HL-60/S4 treated with phorbol 12-myristate 13-acetate at 8.2 ng/mL for 4 days and 3 days (cell line): ENCODE measurements at regions not wholly inside any gene's neighbourhood (a gene's known extent, or its start where the extent isn't known, plus 50 kb on each side); places are given as distances from the start of the nearest gene placed in this dataset.

Experiments used
- in situ Hi-C: fragments of 300-500 bp; cut with MboI; formaldehyde crosslinking; loops from 2 replicates; pipeline ENCODE4 v1.15.0; 2022; ENCODE audit warnings: low sequenced_read_pairs

GRCh38 chr16:86898386-86898785 is 320.0 kb downstream of the FOXL1 start:
- in situ Hi-C loops: no loop called here

DNA sequence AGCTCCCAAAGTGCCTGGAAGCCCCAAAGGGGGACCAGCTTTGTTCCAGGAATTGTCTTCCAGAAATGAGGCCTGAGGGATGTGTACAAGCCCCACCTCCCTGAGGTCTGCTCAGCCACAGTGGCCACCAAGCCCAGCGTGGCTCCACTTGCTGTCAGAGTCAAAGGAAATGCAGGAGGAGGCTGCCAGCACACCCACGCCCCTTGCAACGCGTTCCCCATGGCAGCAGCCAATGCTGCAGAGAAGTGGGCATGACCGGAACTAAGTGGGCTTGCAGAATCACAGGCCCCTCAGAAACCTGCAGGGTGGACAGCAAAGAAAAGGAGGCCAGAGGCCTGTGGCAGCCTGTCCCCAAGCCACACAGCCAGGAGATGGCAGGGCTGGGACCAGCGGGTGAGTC is 320.8 kb downstream of the FOXL1 start:
- in situ Hi-C loops: no loop called here

- in situ Hi-C loops: no loop called here
These were observed 321.4 kb downstream of the FOXL1 start for GRCh38 chr16:86899757-86900156.

DNA sequence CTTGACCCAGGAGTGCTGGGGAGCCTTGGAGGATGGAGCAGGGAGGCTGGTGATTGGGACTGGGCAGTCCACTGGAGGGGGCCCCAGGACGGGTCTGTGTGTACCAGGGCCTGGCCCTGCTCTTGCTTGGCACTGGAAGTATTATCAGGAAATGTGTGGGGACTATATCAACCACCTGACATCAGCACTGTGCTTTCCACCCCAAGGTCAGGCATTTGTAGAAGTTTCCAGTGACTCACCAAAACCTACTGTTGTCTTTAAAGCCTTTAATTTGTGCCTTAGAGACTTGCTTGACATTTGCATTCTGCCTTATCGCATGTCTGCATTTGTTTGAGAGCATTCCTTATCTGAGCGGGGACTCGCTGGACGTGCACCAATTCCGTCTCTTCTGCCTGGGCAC is 323.1 kb downstream of the FOXL1 start:
- in situ Hi-C loops: no loop called here

DNA sequence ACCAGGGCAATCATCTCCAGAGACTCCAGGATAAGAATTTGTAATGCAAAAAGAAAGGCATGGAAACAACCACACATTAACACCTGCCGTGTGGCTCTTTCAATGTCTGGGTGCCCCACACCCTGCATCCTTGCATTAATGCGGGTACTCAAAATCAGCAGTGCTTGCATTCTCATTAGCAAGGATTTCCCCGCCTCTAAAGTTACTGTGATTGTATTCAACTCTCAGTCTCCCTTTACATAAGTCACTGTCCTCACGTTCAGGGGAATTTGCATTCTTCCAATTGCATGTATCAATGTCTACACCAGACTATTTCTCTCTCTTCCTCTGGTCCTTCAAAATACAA is 324.3 kb downstream of the FOXL1 start:
- in situ Hi-C loops: no loop called here

- in situ Hi-C loops: no loop called here
These were observed 324.7 kb downstream of the FOXL1 start for GRCh38 chr16:86903068-86903467.

DNA sequence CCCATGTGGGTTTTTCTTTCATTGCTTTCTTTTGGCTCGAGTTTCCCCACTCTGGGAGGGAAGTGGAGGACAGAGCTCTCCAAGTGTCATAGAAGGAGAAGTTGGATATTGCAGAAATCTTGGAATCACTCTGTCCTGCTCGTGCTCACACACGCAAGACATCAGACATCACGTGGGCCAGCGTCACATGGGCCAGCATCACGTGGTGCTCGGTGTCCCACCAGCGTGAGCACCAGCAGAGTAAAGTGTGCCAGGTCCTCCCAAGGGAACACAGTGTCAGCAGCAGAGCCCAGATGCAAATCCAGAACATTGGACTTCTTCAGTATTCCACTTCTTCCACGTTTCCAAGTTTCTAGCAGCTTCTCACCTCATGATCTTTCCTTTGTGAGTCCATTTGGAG is 327.0 kb downstream of the FOXL1 start:
- in situ Hi-C loops: no loop called here

DNA sequence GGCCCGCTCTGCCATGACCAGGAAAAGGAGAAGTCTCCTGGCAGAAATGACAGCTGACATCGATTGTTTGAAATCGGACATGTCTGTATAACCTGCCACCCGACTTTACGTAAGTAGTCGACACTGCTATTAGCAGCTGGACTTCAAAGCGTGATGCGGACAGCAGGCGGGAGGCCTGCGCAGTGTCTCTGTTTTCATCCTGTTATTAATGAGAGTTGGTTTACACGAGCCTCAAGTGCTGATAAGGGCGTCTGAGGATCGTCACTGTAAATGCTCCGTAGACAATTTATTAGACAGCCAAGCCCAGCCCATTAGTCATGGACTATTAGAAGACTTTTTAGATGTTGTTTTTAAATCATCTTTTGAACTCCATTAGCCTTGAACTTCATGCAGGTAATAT is 328.3 kb downstream of the FOXL1 start:
- in situ Hi-C loops: no loop called here

- in situ Hi-C loops: no loop called here
These were observed 331.2 kb downstream of the FOXL1 start for GRCh38 chr16:86909359-86910160.

DNA sequence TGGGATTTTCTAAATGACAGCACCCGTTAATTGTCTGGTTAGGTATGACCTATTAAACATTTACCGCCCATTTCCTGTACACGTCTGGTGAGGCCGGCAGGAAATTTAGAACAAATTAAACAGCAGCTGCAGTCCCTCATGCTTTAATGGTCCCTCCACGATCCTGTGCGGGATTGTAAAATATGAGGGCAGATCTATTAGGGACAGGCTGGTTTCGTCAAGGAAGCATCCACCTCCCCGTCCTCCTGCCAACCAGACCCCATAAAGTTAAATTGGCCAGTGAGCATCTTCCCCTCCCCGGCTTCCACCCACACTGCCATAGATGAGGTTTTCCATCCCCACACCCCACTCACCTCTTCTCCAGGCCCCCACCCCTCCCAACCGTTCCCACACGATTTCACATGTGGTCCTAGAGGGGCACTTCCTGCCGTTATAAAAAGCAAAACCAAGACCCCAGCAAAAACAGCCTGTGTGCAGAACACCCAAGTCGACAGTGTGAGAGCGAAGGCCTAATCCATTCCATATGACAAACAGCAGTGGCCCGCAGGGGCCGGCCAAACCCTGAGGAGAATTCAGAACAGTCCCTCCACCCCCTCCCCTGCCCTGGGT is 331.9 kb downstream of the FOXL1 start:
- in situ Hi-C loops: no loop called here

GRCh38 chr16:86911437-86911958 is 333.1 kb downstream of the FOXL1 start:
- in situ Hi-C loops: no loop called here

DNA sequence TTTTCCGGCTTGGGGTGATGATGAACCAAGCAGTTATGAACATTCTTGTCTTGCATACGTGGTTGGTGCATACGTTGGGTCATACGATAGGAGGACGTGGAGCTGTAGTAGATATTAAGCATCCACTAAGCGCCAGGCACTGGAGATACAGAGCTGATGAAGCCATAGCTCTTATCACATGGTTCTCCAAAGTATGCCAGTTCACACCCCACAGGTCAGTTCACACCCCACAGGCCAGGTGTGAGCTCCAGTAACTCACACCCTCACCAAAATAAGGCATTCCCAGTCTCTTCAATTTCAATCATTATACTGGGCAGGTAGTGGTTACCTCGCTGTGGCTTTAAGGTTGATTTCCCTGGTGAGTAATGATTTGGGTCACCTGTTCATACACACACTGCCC is 335.5 kb downstream of the FOXL1 start:
- in situ Hi-C loops: no loop called here

GRCh38 chr16:86914876-86915717 is 336.7 kb downstream of the FOXL1 start:
- in situ Hi-C loops: no loop called here

- in situ Hi-C loops: no loop called here
These were observed 339.4 kb downstream of the FOXL1 start for GRCh38 chr16:86917471-86918365.

DNA sequence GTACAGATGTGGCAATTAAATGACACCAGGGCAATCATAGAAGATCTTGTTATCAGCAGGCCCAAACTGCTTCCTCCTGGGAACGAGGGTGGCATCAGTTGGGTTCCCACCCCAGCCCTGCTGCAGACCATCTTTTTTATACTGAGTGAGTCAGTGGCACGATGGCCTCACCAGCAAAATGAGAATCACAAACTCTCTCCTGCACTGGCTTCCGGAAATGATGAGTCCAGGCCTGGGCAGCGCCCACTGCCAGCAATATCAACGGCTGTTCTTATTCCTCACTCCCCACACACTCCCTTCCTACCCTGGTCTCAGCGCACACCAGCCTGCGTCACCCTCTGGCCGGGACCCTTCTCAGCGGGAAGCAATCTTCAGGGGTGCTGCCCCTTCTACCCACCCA is 340.3 kb downstream of the FOXL1 start:
- in situ Hi-C loops: no loop called here

DNA sequence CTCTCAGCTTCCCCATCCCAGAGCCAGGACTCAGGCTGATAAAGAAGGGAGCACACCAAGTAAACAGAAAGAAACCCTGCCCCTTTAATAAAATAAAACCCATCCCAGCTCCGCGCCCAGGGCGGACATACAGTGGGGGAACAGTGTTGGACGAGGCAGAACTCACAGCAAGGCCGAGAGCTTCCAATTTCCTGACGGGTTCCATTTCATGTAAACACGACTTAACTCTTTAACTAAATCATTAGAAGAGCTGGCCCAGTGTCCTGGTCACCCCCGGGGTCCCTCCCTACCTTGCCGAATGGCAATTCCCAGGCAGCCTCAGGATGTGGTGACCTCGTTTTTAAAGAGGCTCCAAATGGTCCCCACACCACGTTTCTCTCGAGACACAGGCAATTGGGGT is 340.7 kb downstream of the FOXL1 start:
- in situ Hi-C loops: no loop called here

DNA sequence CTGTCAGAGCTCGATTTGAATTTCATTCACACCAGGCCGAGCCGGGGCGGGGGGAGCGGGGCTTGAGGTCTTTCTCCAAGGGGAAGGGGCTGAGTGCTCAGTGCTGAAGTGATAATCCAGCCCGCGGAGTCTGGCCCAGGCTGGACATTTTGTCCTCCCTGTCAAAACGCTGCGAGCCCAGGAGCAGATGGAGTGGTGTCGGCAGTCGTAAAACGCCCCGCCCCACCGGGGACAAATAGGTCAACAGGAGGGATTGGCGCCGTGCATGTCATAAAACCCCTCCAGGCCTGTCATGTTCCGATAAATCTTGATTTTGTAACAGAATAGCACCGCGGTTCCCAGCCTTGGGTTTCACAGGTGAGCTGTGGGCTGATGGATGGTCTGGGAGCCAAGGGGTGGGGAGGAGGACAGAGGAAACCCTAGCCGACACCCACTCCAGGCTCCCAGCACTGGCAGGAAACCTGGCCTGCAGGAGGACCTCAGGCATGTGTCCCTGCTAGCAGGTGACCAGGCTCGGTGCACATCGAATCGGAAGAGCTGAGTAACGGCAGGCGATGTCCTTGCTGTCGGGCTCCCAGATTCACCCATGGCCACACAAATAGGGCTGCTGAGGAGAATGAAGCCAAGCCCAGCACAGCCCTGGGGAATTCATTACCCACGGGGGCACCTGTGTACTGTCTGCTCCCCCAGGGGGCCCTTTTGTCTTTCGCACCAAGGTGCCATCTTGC is 341.4 kb downstream of the FOXL1 start:
- in situ Hi-C loops: no loop called here

DNA sequence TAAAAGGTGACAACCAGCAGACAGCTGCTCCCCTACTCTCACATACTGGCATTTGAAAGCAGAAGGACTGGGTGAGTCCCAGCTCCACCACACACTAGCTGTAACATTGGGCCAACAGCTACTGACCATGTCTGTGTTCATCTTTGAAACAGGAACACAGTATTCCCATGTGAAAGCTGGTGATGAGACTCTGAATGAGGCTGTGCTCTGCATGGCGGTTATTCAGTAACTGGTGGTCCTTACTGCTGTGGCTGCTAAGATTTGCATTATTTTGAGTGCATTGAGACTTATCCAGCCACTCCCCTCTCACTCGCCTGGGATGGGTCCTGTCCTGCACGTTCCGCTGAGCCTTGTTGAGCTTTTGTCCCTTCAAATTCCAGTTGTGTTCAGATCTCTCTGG is 342.9 kb downstream of the FOXL1 start:
- in situ Hi-C loops: no loop called here

DNA sequence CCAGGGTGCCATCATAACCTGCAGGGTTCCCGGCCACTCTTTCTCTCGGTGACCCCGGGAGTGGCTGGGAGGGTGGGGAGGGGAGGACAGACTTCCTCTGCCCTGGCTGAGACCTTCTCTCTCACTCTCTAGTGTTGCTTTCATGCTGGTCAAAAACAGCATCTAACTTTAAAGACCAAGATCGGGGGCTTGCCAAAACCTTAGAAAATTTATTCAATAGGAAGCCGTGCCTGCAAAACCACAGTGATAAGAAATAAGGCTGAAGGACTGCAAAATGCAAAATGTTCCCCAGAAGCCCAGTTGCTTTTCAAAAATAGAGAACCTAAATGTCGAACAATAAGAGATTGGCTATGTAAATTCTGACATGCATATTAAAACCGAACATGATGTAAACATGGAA is 344.0 kb downstream of the FOXL1 start:
- in situ Hi-C loops: no loop called here

- in situ Hi-C loops: no loop called here
These were observed 345.3 kb downstream of the FOXL1 start for GRCh38 chr16:86923656-86924055.
